CD4-positive, alpha-beta memory T cell (primary cell): ENCODE measurements at regions not wholly inside any gene's neighbourhood (a gene's known extent, or its start where the extent isn't known, plus 50 kb on each side); places are given as distances from the start of the nearest gene placed in this dataset.

Source experiments
- CTCF ChIA-PET: fragments of 350-600 bp; sonication (Branson Sonifier 250); formaldehyde crosslinking; loops from one replicate; lab custom pipeline; 2021; ENCODE audit warnings: inconsistent platforms; ENCODE audit not compliant: partially characterized antibody; lab: Charles Lee
- POLR2A ChIA-PET: fragments of 350-600 bp; sonication (Branson Sonifier 250); formaldehyde crosslinking; loops from one replicate; lab custom pipeline; 2021; ENCODE audit not compliant: partially characterized antibody; lab: Charles Lee
- DNase-seq, 5 donors: peaks; one replicate each; pipeline versions ENCODE4 v3.0.0 to v3.0.0-alpha.2; 2020 to 2022; ENCODE audit warnings: mixed read lengths in 1 of 5
- H3K27ac ChIP-seq: one replicate; pipeline ENCODE4 v1.7.0; 2013; ENCODE audit warnings: low read depth, low read length
- H3K27me3 ChIP-seq: 2 replicates; pipeline ENCODE4 v1.7.0; 2013; ENCODE audit warnings: mild to moderate bottlenecking, low read length, moderate library complexity; ENCODE audit not compliant: insufficient read depth
- H3K36me3 ChIP-seq: 2 replicates; pipeline ENCODE4 v1.7.0; 2013; ENCODE audit warnings: mild to moderate bottlenecking, low read length, moderate library complexity; ENCODE audit not compliant: insufficient read depth
- H3K4me1 ChIP-seq: 2 replicates; pipeline ENCODE4 v1.7.0; 2013; ENCODE audit warnings: mild to moderate bottlenecking, low read length, moderate library complexity; ENCODE audit not compliant: insufficient read depth
- H3K4me3 ChIP-seq, 2 donors: one replicate each; pipeline ENCODE4 v1.7.0; 2013; ENCODE audit warnings: low read length in 2 of 2, mild to moderate bottlenecking in 1 of 2
- H3K9me3 ChIP-seq, 2 donors: one replicate each; pipeline ENCODE4 v1.7.0; 2013; ENCODE audit warnings: low read length in 2 of 2, control low read depth in 1 of 2; ENCODE audit not compliant: control insufficient read depth in 1 of 2
- H3K27ac Mint-ChIP-seq, 7 donors: one replicate each; pipeline ENCODE4 v1.8.0; 2020 to 2021; ENCODE audit warnings: mixed read lengths in 7 of 7, mild to moderate bottlenecking in 6 of 7, inconsistent platforms in 3 of 7, moderate library complexity in 3 of 7
- H3K27me3 Mint-ChIP-seq, 2 donors: one replicate each; pipeline ENCODE4 v1.8.0; 2020 to 2021; ENCODE audit warnings: mixed read lengths in 2 of 2
- H3K36me3 Mint-ChIP-seq, 2 donors: one replicate each; pipeline ENCODE4 v1.8.0; 2020 to 2021; ENCODE audit warnings: mixed read lengths in 2 of 2, inconsistent platforms in 1 of 2, mild to moderate bottlenecking in 1 of 2
- H3K4me1 Mint-ChIP-seq, 4 donors: one replicate each; pipeline ENCODE4 v1.8.0; 2020 to 2021; ENCODE audit warnings: mixed read lengths in 4 of 4, mild to moderate bottlenecking in 1 of 4
- H3K4me3 Mint-ChIP-seq, 8 donors: one replicate each; pipeline ENCODE4 v1.8.0; 2020 to 2021; ENCODE audit warnings: mixed read lengths in 8 of 8, mild to moderate bottlenecking in 7 of 8, moderate library complexity in 6 of 8, inconsistent platforms in 3 of 8
- H3K9me3 Mint-ChIP-seq, 8 donors: one replicate each; pipeline ENCODE4 v1.8.0; 2020 to 2021; ENCODE audit warnings: mixed read lengths in 8 of 8, mild to moderate bottlenecking in 5 of 8, inconsistent platforms in 3 of 8, moderate library complexity in 1 of 8
- intact Hi-C: fragments of 100-400 bp; cut with micrococcal nuclease; formaldehyde crosslinking; loops from one replicate; pipeline ENCODE4 v1.15.1; 2023

- H3K9me3 ChIP-seq = no peaks in the 10 kb centered on the region
- ChIA-PET POLR2A (no interaction called here), CTCF (no interaction called here)
- no peak overlapping the region for H3K27ac Mint-ChIP-seq
- H3K9me3 Mint-ChIP-seq = peaks cover 0 to 9% (median 4%) of the 10 kb centered on the region in 8 donors
- H3K4me3 Mint-ChIP-seq = no peak overlapping the region
- intact Hi-C loops = no loop called here
- H3K27me3 ChIP-seq = no peaks in the 10 kb centered on the region
- H3K36me3 ChIP-seq = no peaks in the 10 kb centered on the region
- no peaks in the 10 kb centered on the region for H3K36me3 Mint-ChIP-seq
- H3K4me3 ChIP-seq = no peak overlapping the region
- no peaks in the 10 kb centered on the region for H3K27me3 Mint-ChIP-seq
- no peak for DNase-seq
- H3K4me1 Mint-ChIP-seq = no peaks in the 10 kb centered on the region
- H3K4me1 ChIP-seq = no peaks in the 10 kb centered on the region
- H3K27ac ChIP-seq = no peak overlapping the region
Observed at GRCh38 chr9:80387828-80388227, 816.1 kb downstream of the TLE4 start.

DNA sequence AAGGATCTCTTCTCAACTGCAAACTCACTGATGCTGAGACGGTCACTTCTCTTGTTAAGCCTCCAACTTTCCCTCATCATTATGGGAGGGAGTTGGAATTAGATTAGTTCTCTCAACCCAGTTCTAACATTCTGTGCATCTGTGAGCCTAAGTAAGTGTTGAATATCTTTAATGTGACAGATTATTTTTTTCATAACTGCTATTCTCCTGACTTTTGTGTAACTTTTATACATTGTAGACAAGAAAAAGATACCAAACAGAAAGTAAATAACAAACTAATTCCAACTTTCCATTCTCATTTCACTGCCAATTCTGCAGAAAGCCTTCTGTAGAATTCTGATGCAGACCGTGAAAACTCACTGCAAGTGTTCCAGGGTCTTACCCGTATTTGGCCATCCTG, 813.5 kb downstream of the TLE4 start:
- Mint-ChIP-seq H3K4me1 (no peaks in the 10 kb centered on the region), H3K27ac (no peak overlapping the region), H3K4me3 (no peak overlapping the region), H3K36me3 (no peaks in the 10 kb centered on the region), H3K9me3 (peaks cover 0 to 8% (median 0%) of the 10 kb centered on the region in 8 donors), H3K27me3 (no peaks in the 10 kb centered on the region)
- POLR2A ChIA-PET = no interaction called here
- no peak for DNase-seq
- Histone ChIP-seq H3K4me1 (no peaks in the 10 kb centered on the region), H3K36me3 (no peaks in the 10 kb centered on the region), H3K4me3 (no peak overlapping the region), H3K9me3 (no peaks in the 10 kb centered on the region), H3K27me3 (no peaks in the 10 kb centered on the region), H3K27ac (no peak overlapping the region)
- intact Hi-C loops = no loop called here
- CTCF ChIA-PET = no interaction called here

GRCh38 chr9:80383331-80383730, 811.6 kb downstream of the TLE4 start:
- POLR2A ChIA-PET = no interaction called here
- H3K4me3 Mint-ChIP-seq = no peak overlapping the region
- no peaks in the 10 kb centered on the region for H3K27me3 Mint-ChIP-seq
- H3K36me3 ChIP-seq = no peaks in the 10 kb centered on the region
- peaks cover 0 to 6% (median 1%) of the 10 kb centered on the region in 8 donors for H3K9me3 Mint-ChIP-seq
- H3K27me3 ChIP-seq = no peaks in the 10 kb centered on the region
- H3K9me3 ChIP-seq = no peaks in the 10 kb centered on the region
- no peak overlapping the region for H3K27ac Mint-ChIP-seq
- intact Hi-C loops = no loop called here
- no peaks in the 10 kb centered on the region for H3K4me1 ChIP-seq
- H3K36me3 Mint-ChIP-seq = no peaks in the 10 kb centered on the region
- H3K4me3 ChIP-seq = no peak overlapping the region
- no peak overlapping the region for H3K27ac ChIP-seq
- CTCF ChIA-PET = no interaction called here
- no peaks in the 10 kb centered on the region for H3K4me1 Mint-ChIP-seq
- DNase-seq = no peak

- no peaks in the 10 kb centered on the region for H3K27me3 Mint-ChIP-seq
- no peak for DNase-seq
- no peak overlapping the region for H3K27ac Mint-ChIP-seq
- H3K36me3 Mint-ChIP-seq = no peaks in the 10 kb centered on the region
- ChIA-PET CTCF (no interaction called here), POLR2A (no interaction called here)
- H3K4me3 Mint-ChIP-seq = no peak overlapping the region
- H3K9me3 ChIP-seq = no peaks in the 10 kb centered on the region
- intact Hi-C loops = no loop called here
- no peaks in the 10 kb centered on the region for H3K4me1 ChIP-seq
- H3K27ac ChIP-seq = no peak overlapping the region
- no peaks in the 10 kb centered on the region for H3K36me3 ChIP-seq
- H3K27me3 ChIP-seq = no peaks in the 10 kb centered on the region
- H3K4me3 ChIP-seq = no peak overlapping the region
- H3K9me3 Mint-ChIP-seq = peaks cover 0 to 5% (median under 1%) of the 10 kb centered on the region in 8 donors
- H3K4me1 Mint-ChIP-seq = no peaks in the 10 kb centered on the region
Observed at GRCh38 chr9:80382211-80382891, 810.6 kb downstream of the TLE4 start.

GRCh38 chr9:80380301-80380700, 808.5 kb downstream of the TLE4 start:
- intact Hi-C loops = no loop called here
- Histone ChIP-seq H3K4me3 (no peak overlapping the region), H3K9me3 (no peaks in the 10 kb centered on the region), H3K27me3 (no peaks in the 10 kb centered on the region), H3K36me3 (no peaks in the 10 kb centered on the region), H3K4me1 (no peaks in the 10 kb centered on the region), H3K27ac (no peak overlapping the region)
- H3K27me3 Mint-ChIP-seq = no peaks in the 10 kb centered on the region
- H3K27ac Mint-ChIP-seq = no peak overlapping the region
- H3K4me3 Mint-ChIP-seq = no peak overlapping the region
- H3K9me3 Mint-ChIP-seq = peaks cover 0 to 5% (median under 1%) of the 10 kb centered on the region in 8 donors
- H3K4me1 Mint-ChIP-seq = no peaks in the 10 kb centered on the region
- ChIA-PET CTCF (no interaction called here), POLR2A (no interaction called here)
- H3K36me3 Mint-ChIP-seq = no peaks in the 10 kb centered on the region
- DNase-seq = no peak

DNA sequence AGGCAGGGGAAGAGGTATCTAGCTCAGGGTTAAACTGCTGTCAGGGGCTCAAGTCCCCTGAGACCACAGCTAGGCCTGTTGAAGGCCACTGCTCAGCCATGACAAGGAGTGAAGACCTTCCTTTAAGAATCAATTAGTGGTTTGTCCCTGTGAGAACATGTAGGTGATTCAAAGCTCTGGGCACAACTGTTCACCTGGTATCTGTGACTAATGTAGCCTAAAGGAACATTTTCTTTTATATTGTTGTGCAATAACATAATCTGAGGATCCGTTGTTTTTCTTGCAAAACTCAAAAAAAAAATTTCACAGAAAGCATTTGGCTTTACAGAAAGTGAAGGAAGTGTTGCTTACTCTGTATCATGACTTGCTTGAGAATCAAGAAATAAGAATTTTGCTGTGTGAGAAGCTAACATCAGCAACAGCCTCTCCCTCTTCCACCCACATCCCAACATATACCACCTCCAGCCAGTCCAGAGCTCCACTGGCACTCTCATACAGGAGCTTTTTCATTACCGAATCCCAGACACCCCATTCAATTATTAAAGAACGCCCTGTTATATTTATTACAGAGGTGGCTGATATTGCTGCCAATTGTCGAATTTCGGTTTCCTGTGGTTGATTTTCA, 807.0 kb downstream of the TLE4 start:
- no peaks in the 10 kb centered on the region for H3K9me3 ChIP-seq
- no peak for DNase-seq
- Mint-ChIP-seq H3K9me3 (peaks cover 0 to 9% (median 2%) of the 10 kb centered on the region in 8 donors), H3K27me3 (no peaks in the 10 kb centered on the region), H3K27ac (no peak overlapping the region), H3K36me3 (no peaks in the 10 kb centered on the region), H3K4me3 (no peak overlapping the region), H3K4me1 (no peaks in the 10 kb centered on the region)
- H3K4me1 ChIP-seq = no peaks in the 10 kb centered on the region
- H3K27me3 ChIP-seq = no peaks in the 10 kb centered on the region
- ChIA-PET POLR2A (no interaction called here), CTCF (no interaction called here)
- H3K4me3 ChIP-seq = no peak overlapping the region
- intact Hi-C loops = loop anchor here (10.0 kb wide), 1 partner anchor 64 kb away; no protein-coding TSS in a partner anchor
- H3K27ac ChIP-seq = no peak overlapping the region
- no peaks in the 10 kb centered on the region for H3K36me3 ChIP-seq

GRCh38 chr9:80376180-80376579, 804.4 kb downstream of the TLE4 start:
- Histone ChIP-seq H3K9me3 (no peaks in the 10 kb centered on the region), H3K36me3 (no peaks in the 10 kb centered on the region), H3K27me3 (no peaks in the 10 kb centered on the region), H3K4me1 (no peaks in the 10 kb centered on the region), H3K27ac (no peak overlapping the region), H3K4me3 (no peak overlapping the region)
- Mint-ChIP-seq H3K27me3 (no peaks in the 10 kb centered on the region), H3K9me3 (peaks cover 0 to 9% (median under 1%) of the 10 kb centered on the region in 8 donors), H3K4me3 (no peak overlapping the region), H3K27ac (no peak overlapping the region), H3K4me1 (no peaks in the 10 kb centered on the region), H3K36me3 (no peaks in the 10 kb centered on the region)
- DNase-seq = no peak
- intact Hi-C loops = loop anchor here (10.0 kb wide), 1 partner anchor 61 kb away; no protein-coding TSS in a partner anchor
- ChIA-PET POLR2A (no interaction called here), CTCF (no interaction called here)
